Endothelial cell of umbilical vein (primary cell): ENCODE measurements at regions not wholly inside any gene's neighbourhood (a gene's known extent, or its start where the extent isn't known, plus 50 kb on each side); places are given as distances from the start of the nearest gene placed in this dataset.

Experiments
- EZH2 ChIP-seq: IDR thresholded peaks from 2 replicates; pipeline ENCODE4 v1.6.1; 2012; ENCODE audit warnings: borderline replicate concordance, low read depth, mild to moderate bottlenecking, moderate library complexity, low read length, inconsistent platforms; ENCODE audit not compliant: severe bottlenecking
- FOS ChIP-seq: IDR thresholded peaks from 2 replicates; pipeline ENCODE4 v1.6.1; 2011; ENCODE audit warnings: mild to moderate bottlenecking, low read length, moderate library complexity, borderline replicate concordance; ENCODE audit not compliant: insufficient read depth
- GATA2 ChIP-seq: IDR thresholded peaks from 2 replicates; pipeline ENCODE4 v1.7.0; 2011; ENCODE audit warnings: low read depth, mild to moderate bottlenecking, moderate library complexity, mixed read lengths, low read length; ENCODE audit not compliant: insufficient read length, insufficient read depth
- JUN ChIP-seq: IDR thresholded peaks from 2 replicates; pipeline ENCODE4 v1.6.1; 2011; ENCODE audit warnings: borderline replicate concordance, low read depth; ENCODE audit not compliant: insufficient read length, insufficient read depth
- POLR2A ChIP-seq: IDR thresholded peaks from 2 replicates; pipeline ENCODE4 v1.6.1; 2012; ENCODE audit warnings: low read depth, mild to moderate bottlenecking, control low read depth, low read length
- POLR2AphosphoS5 ChIP-seq: IDR thresholded peaks from 2 replicates; pipeline ENCODE4 v1.6.1; 2012; ENCODE audit warnings: low read depth, mild to moderate bottlenecking, control low read depth, low read length, moderate library complexity; ENCODE audit not compliant: insufficient read depth
- TF ChIP-seq, protein P1 (sequence below), 2 donors: IDR thresholded peaks; 1 replicate in 1 of 2; 2 replicates in 1 of 2; pipeline ENCODE4 v1.5.1; 2011; ENCODE audit warnings: low read length in 2 of 2, mild to moderate bottlenecking in 2 of 2, moderate library complexity in 2 of 2, control low read depth in 1 of 2, inconsistent platforms in 1 of 2, low read depth in 1 of 2; ENCODE audit not compliant: insufficient read depth in 1 of 2; ENCODE audit errors: extremely low read depth in 1 of 2

DNA sequence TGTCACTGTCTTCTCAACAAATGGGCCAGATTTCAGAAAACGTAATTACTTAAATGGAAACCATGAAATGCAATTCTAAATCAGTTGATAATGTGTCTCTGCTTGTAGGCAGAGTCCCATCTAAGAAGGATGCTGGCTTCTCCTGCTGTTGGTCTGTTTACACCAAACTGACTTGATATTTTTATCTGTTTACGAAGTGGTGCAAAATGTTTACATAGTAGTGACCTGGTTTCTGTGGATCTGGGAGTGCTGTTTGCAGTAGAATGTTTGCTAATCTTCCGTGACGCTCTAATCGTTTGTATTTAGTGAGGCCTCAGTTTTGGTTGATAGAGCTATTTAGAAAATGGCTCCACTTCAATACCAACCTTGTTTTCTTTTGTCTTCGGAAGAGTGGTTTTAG, 213.5 kb downstream of the VEGFC start:
- TF ChIP-seq, protein P1, sequence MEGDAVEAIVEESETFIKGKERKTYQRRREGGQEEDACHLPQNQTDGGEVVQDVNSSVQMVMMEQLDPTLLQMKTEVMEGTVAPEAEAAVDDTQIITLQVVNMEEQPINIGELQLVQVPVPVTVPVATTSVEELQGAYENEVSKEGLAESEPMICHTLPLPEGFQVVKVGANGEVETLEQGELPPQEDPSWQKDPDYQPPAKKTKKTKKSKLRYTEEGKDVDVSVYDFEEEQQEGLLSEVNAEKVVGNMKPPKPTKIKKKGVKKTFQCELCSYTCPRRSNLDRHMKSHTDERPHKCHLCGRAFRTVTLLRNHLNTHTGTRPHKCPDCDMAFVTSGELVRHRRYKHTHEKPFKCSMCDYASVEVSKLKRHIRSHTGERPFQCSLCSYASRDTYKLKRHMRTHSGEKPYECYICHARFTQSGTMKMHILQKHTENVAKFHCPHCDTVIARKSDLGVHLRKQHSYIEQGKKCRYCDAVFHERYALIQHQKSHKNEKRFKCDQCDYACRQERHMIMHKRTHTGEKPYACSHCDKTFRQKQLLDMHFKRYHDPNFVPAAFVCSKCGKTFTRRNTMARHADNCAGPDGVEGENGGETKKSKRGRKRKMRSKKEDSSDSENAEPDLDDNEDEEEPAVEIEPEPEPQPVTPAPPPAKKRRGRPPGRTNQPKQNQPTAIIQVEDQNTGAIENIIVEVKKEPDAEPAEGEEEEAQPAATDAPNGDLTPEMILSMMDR (IDR thresholded peaks at IDR 0.05; ENCODE audit: extremely low read depth in 1 of 2, insufficient read depth in 1 of 2, low read depth in 1 of 2, low read length in 2 of 2) = no peak
- TF ChIP-seq POLR2AphosphoS5 = no peak
- no peak for TF ChIP-seq FOS
- no peak for TF ChIP-seq EZH2
- no peak for TF ChIP-seq POLR2A
- TF ChIP-seq JUN = no peak
- TF ChIP-seq GATA2 = no peak
